ENCODE measurements at regions not wholly inside any gene's neighbourhood (a gene's known extent, or its start where the extent isn't known, plus 50 kb on each side); places are given as distances from the start of the nearest gene placed in this dataset.
"Not testable (repeated sequence)": the region's sequence is repeated elsewhere in the genome, so short reads cannot be mapped to it uniquely, and the experiment has no call there.

- H3K27me3 ChIP-seq (ENCODE audit: insufficient read depth, low read depth, severe bottlenecking): no peaks in the 10 kb centered on the region
- H3K27ac ChIP-seq: no peak overlapping the region
- H3K9me3 ChIP-seq (ENCODE audit: severe bottlenecking): no peaks in the 10 kb centered on the region
- TF ChIP-seq CTCF (IDR thresholded peaks at IDR 0.05; ENCODE audit: low read depth, low read length): no peak
- no peak overlapping the region for H3K4me3 ChIP-seq (ENCODE audit: low read depth, low read length)
- no peak for DNase-seq
- no peaks in the 10 kb centered on the region for H3K36me3 ChIP-seq
Observed at GRCh38 chr2:4221845-4222244, 518.5 kb downstream of the DCDC2C start.

GRCh38 chr2:4244422-4244821 is 541.0 kb downstream of the DCDC2C start:
- H3K9me3 ChIP-seq (ENCODE audit: severe bottlenecking); H3K36me3 ChIP-seq; DNase-seq; H3K4me3 ChIP-seq (ENCODE audit: low read depth, low read length); H3K27ac ChIP-seq; H3K27me3 ChIP-seq (ENCODE audit: insufficient read depth, low read depth, severe bottlenecking): not testable (repeated sequence)

- no peak for DNase-seq
Observed at GRCh38 chr2:4246364-4247131, 543.2 kb downstream of the DCDC2C start.

GRCh38 chr2:4247791-4248190 is 544.4 kb downstream of the DCDC2C start:
- no peak for TF ChIP-seq CTCF (IDR thresholded peaks at IDR 0.05; ENCODE audit: low read depth, low read length)
- no peak overlapping the region for H3K27ac ChIP-seq
- no peak for DNase-seq

More at GRCh38 chr2:4246364-4247131, 543.2 kb downstream of the DCDC2C start:
- H3K27me3 ChIP-seq (ENCODE audit: insufficient read depth, low read depth, severe bottlenecking): no peaks in the 10 kb centered on the region
- no peak for TF ChIP-seq CTCF (IDR thresholded peaks at IDR 0.05; ENCODE audit: low read depth, low read length)
- H3K4me3 ChIP-seq (ENCODE audit: low read depth, low read length): no peak overlapping the region
- H3K27ac ChIP-seq: no peak overlapping the region
- no peaks in the 10 kb centered on the region for H3K9me3 ChIP-seq (ENCODE audit: severe bottlenecking)
- no peaks in the 10 kb centered on the region for H3K36me3 ChIP-seq

GRCh38 chr2:4255491-4255890 is 552.1 kb downstream of the DCDC2C start:
- no peak overlapping the region for H3K4me3 ChIP-seq (ENCODE audit: low read depth, low read length)
- H3K27ac ChIP-seq: no peak overlapping the region
- no peaks in the 10 kb centered on the region for H3K9me3 ChIP-seq (ENCODE audit: severe bottlenecking)
- DNase-seq: no peak
- TF ChIP-seq CTCF (IDR thresholded peaks at IDR 0.05; ENCODE audit: low read depth, low read length): no peak
- H3K36me3 ChIP-seq: no peaks in the 10 kb centered on the region
- no peaks in the 10 kb centered on the region for H3K27me3 ChIP-seq (ENCODE audit: insufficient read depth, low read depth, severe bottlenecking)

More at GRCh38 chr2:4247791-4248190, 544.4 kb downstream of the DCDC2C start:
- Histone ChIP-seq H3K4me3 (ENCODE audit: low read depth, low read length) (no peak overlapping the region), H3K9me3 (ENCODE audit: severe bottlenecking) (no peaks in the 10 kb centered on the region), H3K36me3 (no peaks in the 10 kb centered on the region), H3K27me3 (ENCODE audit: insufficient read depth, low read depth, severe bottlenecking) (no peaks in the 10 kb centered on the region)

GRCh38 chr2:4256351-4256750 is 553.0 kb downstream of the DCDC2C start:
- no peak overlapping the region for H3K27ac ChIP-seq
- H3K9me3 ChIP-seq (ENCODE audit: severe bottlenecking): no peaks in the 10 kb centered on the region
- no peak for TF ChIP-seq CTCF (IDR thresholded peaks at IDR 0.05; ENCODE audit: low read depth, low read length)
- no peak for DNase-seq
- no peaks in the 10 kb centered on the region for H3K27me3 ChIP-seq (ENCODE audit: insufficient read depth, low read depth, severe bottlenecking)
- H3K36me3 ChIP-seq: no peaks in the 10 kb centered on the region
- H3K4me3 ChIP-seq (ENCODE audit: low read depth, low read length): no peak overlapping the region

Measured in WERI-Rb-1 (cell line).